Right ventricle myocardium inferior (tissue), 1 donor: ENCODE measurements at regions not wholly inside any gene's neighbourhood (a gene's known extent, or its start where the extent isn't known, plus 50 kb on each side); places are given as distances from the start of the nearest gene placed in this dataset.

Experiments used
- ATAC-seq: fragments of 200-7000 bp; cut with Tn5 transposase; one replicate; pipeline ENCODE4 v1.9.1; 2020; ENCODE audit warnings: mild to moderate bottlenecking, moderate library complexity
- DNase-seq: peaks from one replicate; pipeline ENCODE4 v3.0.0; 2021; ENCODE audit errors: missing footprints
- intact Hi-C: fragments of 100-400 bp; cut with DNase I; formaldehyde crosslinking; loops from one replicate; pipeline ENCODE4 v1.11.0; 2022
- donor health status: DM: no; HTN: yes; CAD: no; lungs with severe emphysema.

GRCh38 chrX:97666890-97667289 is 783.2 kb downstream of the RPA4 start:
- intact Hi-C loops: no loop called here
- no peak for DNase-seq
- no peak for ATAC-seq

- intact Hi-C loops: no loop called here
- no peak for ATAC-seq
- DNase-seq: no peak
Measured at GRCh38 chrX:97668126-97668525, 784.4 kb downstream of the RPA4 start.

GRCh38 chrX:97672138-97672537 is 788.4 kb downstream of the RPA4 start:
- no peak for ATAC-seq
- no peak for DNase-seq
- intact Hi-C loops: no loop called here

- intact Hi-C loops: no loop called here
- no peak for DNase-seq
Measured at GRCh38 chrX:97672608-97673007, 788.9 kb downstream of the RPA4 start.

GRCh38 chrX:97673135-97673534 is 789.4 kb downstream of the RPA4 start:
- intact Hi-C loops: no loop called here
- ATAC-seq (no peak), DNase-seq (no peak)

More at GRCh38 chrX:97672608-97673007, 788.9 kb downstream of the RPA4 start:
- no peak for ATAC-seq

- DNase-seq (no peak), ATAC-seq (no peak)
- intact Hi-C loops: no loop called here
Measured at GRCh38 chrX:97682991-97683840, 799.5 kb downstream of the RPA4 start.

GRCh38 chrX:97685753-97686152 is 802.0 kb downstream of the RPA4 start:
- intact Hi-C loops: no loop called here
- ATAC-seq (no peak), DNase-seq (no peak)

- ATAC-seq (no peak), DNase-seq (no peak)
- intact Hi-C loops: no loop called here
Measured at GRCh38 chrX:97691901-97692455, 808.3 kb downstream of the RPA4 start.

- intact Hi-C loops: no loop called here
- ATAC-seq: no peak
- DNase-seq: no peak
Measured at GRCh38 chrX:97692575-97692974, 808.9 kb downstream of the RPA4 start.

- ATAC-seq (no peak), DNase-seq (no peak)
- intact Hi-C loops: no loop called here
Measured at GRCh38 chrX:97700547-97700946, 816.8 kb downstream of the RPA4 start.

- intact Hi-C loops: no loop called here
- no peak for DNase-seq
- ATAC-seq: no peak
Measured at GRCh38 chrX:97704474-97704873, 820.8 kb downstream of the RPA4 start.

- intact Hi-C loops: no loop called here
- ATAC-seq (no peak), DNase-seq (no peak)
Measured at GRCh38 chrX:97704881-97705280, 821.2 kb downstream of the RPA4 start.

- DNase-seq (no peak), ATAC-seq (no peak)
- intact Hi-C loops: no loop called here
Measured at GRCh38 chrX:97705936-97706335, 822.2 kb downstream of the RPA4 start.

GRCh38 chrX:97714072-97714471 is 830.4 kb downstream of the RPA4 start:
- intact Hi-C loops: no loop called here
- DNase-seq (no peak), ATAC-seq (no peak)

GRCh38 chrX:97728215-97728614 is 844.5 kb downstream of the RPA4 start:
- DNase-seq (no peak), ATAC-seq (no peak)
- intact Hi-C loops: no loop called here

GRCh38 chrX:97740044-97740443 is 856.3 kb downstream of the RPA4 start:
- no peak for DNase-seq
- no peak for ATAC-seq
- intact Hi-C loops: no loop called here

GRCh38 chrX:97740886-97741285 is 857.2 kb downstream of the RPA4 start:
- ATAC-seq: no peak
- DNase-seq: no peak
- intact Hi-C loops: no loop called here

GRCh38 chrX:97743014-97743413 is 859.3 kb downstream of the RPA4 start:
- ATAC-seq (no peak), DNase-seq (no peak)
- intact Hi-C loops: no loop called here

GRCh38 chrX:97747346-97747745 is 863.6 kb downstream of the RPA4 start:
- intact Hi-C loops: no loop called here
- ATAC-seq: no peak
- DNase-seq: no peak

GRCh38 chrX:97751016-97751415 is 867.3 kb downstream of the RPA4 start:
- DNase-seq (no peak), ATAC-seq (no peak)
- intact Hi-C loops: no loop called here

GRCh38 chrX:97751735-97752134 is 868.0 kb downstream of the RPA4 start:
- intact Hi-C loops: no loop called here
- ATAC-seq (no peak), DNase-seq (no peak)
